ENCODE measurements at regions not wholly inside any gene's neighbourhood (a gene's known extent, or its start where the extent isn't known, plus 50 kb on each side); places are given as distances from the start of the nearest gene placed in this dataset.

- Mint-ChIP-seq H3K9me3 (ENCODE audit: low read depth) (no peaks in the 10 kb centered on the region), H3K4me3 (ENCODE audit: low read depth) (no peak overlapping the region), H3K36me3 (ENCODE audit: insufficient read depth) (no peaks in the 10 kb centered on the region), H3K4me1 (ENCODE audit: low read depth) (peaks cover 2% of the 10 kb centered on the region), H3K27ac (no peak overlapping the region), H3K27me3 (no peaks in the 10 kb centered on the region)
- DNase-seq (ENCODE audit: low spot score, unreplicated experiment) = no peak
- TF ChIP-seq CTCF (IDR thresholded peaks at IDR 0.05; ENCODE audit: unreplicated experiment) = no peak
Observed at GRCh38 chr21:32141318-32141633, 137.6 kb downstream of the MIS18A start.

- no peaks in the 10 kb centered on the region for H3K9me3 Mint-ChIP-seq (ENCODE audit: low read depth)
- no peaks in the 10 kb centered on the region for H3K36me3 Mint-ChIP-seq (ENCODE audit: insufficient read depth)
- no peak overlapping the region for H3K27ac Mint-ChIP-seq
- H3K4me3 Mint-ChIP-seq (ENCODE audit: low read depth) = no peak overlapping the region
- H3K27me3 Mint-ChIP-seq = no peaks in the 10 kb centered on the region
- DNase-seq (ENCODE audit: low spot score, unreplicated experiment) = no peak
- H3K4me1 Mint-ChIP-seq (ENCODE audit: low read depth) = peaks cover 2% of the 10 kb centered on the region
- no peak for TF ChIP-seq CTCF (IDR thresholded peaks at IDR 0.05; ENCODE audit: unreplicated experiment)
Observed at GRCh38 chr21:32140604-32141317, 138.1 kb downstream of the MIS18A start.

- Mint-ChIP-seq H3K36me3 (ENCODE audit: insufficient read depth) (no peaks in the 10 kb centered on the region), H3K9me3 (ENCODE audit: low read depth) (no peaks in the 10 kb centered on the region), H3K4me3 (ENCODE audit: low read depth) (no peak overlapping the region), H3K27me3 (no peaks in the 10 kb centered on the region), H3K27ac (no peak overlapping the region), H3K4me1 (ENCODE audit: low read depth) (peaks cover 2% of the 10 kb centered on the region)
- no peak for DNase-seq (ENCODE audit: low spot score, unreplicated experiment)
- no peak for TF ChIP-seq CTCF (IDR thresholded peaks at IDR 0.05; ENCODE audit: unreplicated experiment)
Observed at GRCh38 chr21:32140151-32140550, 138.7 kb downstream of the MIS18A start.

- no peak overlapping the region for H3K4me3 Mint-ChIP-seq (ENCODE audit: low read depth)
- no peaks in the 10 kb centered on the region for H3K27me3 Mint-ChIP-seq
- DNase-seq (ENCODE audit: low spot score, unreplicated experiment) = no peak
- H3K9me3 Mint-ChIP-seq (ENCODE audit: low read depth) = no peaks in the 10 kb centered on the region
- H3K36me3 Mint-ChIP-seq (ENCODE audit: insufficient read depth) = no peaks in the 10 kb centered on the region
- H3K27ac Mint-ChIP-seq = no peak overlapping the region
- TF ChIP-seq CTCF (IDR thresholded peaks at IDR 0.05; ENCODE audit: unreplicated experiment) = no peak
- H3K4me1 Mint-ChIP-seq (ENCODE audit: low read depth) = peaks cover 2% of the 10 kb centered on the region
Observed at GRCh38 chr21:32138658-32139057, 140.2 kb downstream of the MIS18A start.

- no peak for DNase-seq (ENCODE audit: low spot score, unreplicated experiment)
- Mint-ChIP-seq H3K27ac (no peak overlapping the region), H3K27me3 (no peaks in the 10 kb centered on the region), H3K4me3 (ENCODE audit: low read depth) (no peak overlapping the region), H3K4me1 (ENCODE audit: low read depth) (peaks cover 2% of the 10 kb centered on the region), H3K9me3 (ENCODE audit: low read depth) (no peaks in the 10 kb centered on the region), H3K36me3 (ENCODE audit: insufficient read depth) (no peaks in the 10 kb centered on the region)
- no peak for TF ChIP-seq CTCF (IDR thresholded peaks at IDR 0.05; ENCODE audit: unreplicated experiment)
Observed at GRCh38 chr21:32137931-32138330, 140.9 kb downstream of the MIS18A start.
